Medulla oblongata (tissue), 1 donor: ENCODE measurements at regions not wholly inside any gene's neighbourhood (a gene's known extent, or its start where the extent isn't known, plus 50 kb on each side); places are given as distances from the start of the nearest gene placed in this dataset.
"Not testable (repeated sequence)": the region's sequence is repeated elsewhere in the genome, so short reads cannot be mapped to it uniquely, and the experiment has no call there.

ENCODE experiments used
- DNase-seq: peaks from one replicate; pipeline ENCODE4 v3.0.0-alpha.2; 2015; ENCODE audit errors: extremely low spot score

DNA sequence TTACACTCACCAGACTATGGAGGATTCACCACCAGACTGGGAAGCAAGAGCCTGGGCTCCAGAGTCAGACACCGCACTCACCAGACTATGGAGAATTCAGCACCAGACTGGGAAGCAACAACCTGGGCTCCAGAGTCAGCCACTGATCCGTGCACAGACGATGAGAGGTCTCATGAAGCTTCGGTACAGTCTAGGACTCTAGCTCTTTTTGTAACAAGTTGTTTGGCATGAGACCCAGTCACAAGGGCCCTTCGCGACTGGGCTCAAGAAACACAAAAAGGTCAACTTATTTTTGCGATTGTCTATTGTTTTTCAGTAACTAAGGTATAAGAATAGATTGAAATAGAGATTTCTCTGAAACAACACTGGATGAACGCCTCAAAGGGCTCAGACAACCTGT, 192.7 kb upstream of the ADAMTSL1 start:
- DNase-seq = no peak

DNA sequence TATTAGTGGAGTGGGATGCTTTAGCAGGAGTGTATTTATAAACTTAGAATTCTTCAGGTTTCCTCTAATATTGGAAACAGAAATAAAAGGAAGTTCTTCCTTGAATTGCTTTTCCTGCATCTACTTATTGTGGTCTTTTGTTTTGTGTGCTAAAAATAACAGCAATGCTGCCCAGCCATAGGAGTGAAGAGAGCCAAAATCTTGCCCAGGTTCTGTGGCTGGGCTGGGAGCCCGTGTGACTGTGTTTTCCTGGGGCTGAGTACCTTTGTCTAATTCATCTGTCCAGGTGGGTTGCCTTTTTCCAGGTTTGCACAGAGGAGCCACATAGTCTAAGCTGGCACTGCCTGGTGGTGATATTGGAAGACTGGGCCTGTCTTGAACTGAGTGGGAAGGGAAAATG, 179.7 kb upstream of the ADAMTSL1 start:
- no peak for DNase-seq

DNA sequence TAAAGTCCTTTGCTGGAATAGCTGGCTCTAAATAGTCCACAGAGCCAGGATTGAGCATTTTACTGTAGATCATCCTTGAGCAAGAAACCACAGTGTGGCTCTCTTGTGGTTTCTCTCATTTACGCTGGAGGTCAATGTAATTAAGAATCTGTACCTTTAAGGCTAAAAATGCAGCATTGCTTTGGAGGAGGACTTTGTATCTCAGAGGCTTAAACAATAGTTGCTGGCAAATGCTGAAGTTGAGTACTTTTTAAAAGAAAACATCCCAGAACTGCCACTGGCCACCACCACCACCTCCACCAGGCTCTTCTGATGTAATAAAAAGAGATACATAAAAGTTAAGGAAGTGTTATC, 177.3 kb upstream of the ADAMTSL1 start:
- DNase-seq = no peak

DNA sequence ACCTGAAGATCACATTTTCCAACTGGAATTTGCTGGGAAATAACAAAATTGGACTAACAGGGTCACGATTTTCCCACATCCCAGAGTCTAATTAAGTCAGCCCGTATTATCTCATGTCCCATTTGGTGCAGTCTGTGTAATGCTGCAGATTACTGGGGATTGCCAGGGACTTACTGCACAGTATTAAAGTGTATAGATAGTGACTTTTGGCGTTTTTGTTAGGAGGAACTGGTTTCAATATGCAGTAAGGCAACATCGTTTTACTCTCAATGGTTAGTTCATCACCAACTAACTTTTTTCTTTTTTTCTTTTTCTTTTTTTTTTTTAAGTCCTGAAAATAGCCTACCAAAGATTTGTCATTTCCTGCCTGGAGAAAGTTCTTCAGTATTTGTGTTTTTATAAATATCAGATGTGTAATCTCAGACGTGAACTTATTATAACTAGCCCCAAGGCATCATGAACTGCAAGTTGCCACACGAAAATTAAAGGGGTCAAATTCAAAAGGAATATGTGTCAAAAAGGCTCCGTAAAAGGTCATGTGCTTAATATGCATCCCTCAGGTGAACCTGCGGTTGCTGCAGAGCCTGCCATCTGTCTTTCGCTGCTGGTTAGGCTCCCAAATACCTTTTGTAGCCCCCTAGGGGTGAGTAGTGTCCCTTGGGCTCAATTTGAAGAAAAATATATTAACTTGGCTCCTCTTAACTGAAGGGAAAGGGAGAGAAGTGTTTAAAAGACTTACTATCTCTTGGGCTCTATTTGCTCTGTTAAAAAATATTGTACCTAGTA, 176.7 kb upstream of the ADAMTSL1 start:
- DNase-seq = no peak

DNA sequence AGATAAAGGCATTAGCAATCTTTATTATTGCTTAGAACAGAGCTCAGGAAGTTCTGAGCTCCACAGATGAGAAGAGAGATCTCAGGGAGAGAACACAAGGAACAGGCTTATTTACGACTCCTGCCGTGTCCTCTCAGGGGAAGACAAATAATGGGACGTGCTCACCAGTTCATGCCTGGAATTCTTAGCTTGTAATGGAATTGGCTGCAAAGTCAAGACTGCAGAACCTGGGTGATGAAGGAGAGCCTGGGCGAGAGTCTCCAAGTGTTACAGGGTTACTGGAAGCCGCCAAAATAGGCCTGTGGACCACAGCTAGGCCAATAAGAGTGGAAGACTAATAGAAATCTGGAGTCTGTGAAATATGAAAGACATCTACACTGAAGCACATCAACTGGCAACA, 174.5 kb upstream of the ADAMTSL1 start:
- DNase-seq = no peak

DNA sequence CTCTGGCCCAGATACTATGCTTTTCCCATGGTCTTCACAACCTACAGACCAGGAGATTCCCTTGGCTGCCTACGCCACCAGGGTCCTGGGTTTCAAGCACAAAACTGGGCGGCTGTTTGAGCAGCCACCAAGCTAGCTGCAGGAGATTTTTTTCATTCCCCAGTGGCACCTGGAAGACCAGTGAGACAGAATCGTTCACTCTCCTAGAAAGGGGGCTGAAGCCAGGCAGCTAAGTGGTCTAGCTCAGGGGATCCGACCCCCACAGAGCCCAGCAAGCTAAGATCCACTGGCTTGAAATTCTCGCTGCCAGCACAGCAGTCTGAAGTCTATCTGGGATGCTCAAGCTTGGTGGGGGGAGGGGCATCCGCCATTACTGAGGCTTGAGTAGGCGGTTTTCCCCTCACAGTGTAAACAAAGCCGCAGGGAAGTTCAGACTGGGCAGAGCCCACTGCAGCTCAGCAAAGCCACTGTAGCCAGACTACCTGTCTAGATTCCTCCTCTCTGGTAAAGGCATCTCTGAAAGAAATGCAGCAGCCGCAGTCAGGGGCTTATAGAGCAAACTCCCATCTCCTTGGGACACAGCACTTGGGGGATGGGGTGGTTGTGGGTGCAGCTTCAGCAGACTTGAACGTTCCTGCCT, 168.7 kb upstream of the ADAMTSL1 start:
- DNase-seq = not testable (repeated sequence)

DNA sequence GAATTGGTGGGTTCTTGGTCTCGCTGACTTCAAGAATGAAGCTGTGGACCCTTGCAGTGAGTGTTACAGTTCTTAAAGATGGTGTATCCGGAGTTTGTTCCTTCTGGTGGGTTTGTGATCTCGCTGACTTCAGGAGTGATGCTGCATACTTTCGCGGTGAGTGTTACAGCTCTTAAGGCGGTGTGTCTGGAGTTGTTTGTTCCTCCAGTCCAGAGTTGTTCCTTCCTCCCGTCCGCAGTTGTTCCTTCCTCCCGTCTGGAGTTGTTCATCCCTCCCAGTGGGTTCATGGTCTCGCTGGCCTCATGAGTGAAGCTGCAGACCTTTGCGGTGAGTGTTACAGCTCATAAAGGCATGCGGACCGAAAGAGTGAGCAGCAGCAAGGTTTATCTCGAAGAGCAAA, 159.6 kb upstream of the ADAMTSL1 start:
- no peak for DNase-seq

DNA sequence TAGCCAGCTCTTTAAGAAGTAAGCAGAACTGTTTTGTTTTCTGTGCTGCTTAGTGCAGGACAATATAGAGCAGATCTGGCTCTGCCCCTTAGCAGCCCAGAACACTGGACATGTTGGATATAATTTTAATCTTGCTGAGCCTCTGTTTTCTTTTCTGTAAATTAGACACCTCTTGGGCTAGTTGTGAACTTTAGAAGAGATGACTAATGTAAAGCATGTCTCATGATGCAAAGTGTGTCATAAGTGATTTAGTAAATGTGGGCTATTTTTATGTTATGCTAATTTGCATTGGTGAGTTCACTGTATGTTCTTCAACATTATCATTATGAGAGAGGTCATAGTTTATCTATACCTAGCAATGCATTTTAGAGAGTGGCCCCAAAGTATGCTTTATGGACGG, 156.1 kb upstream of the ADAMTSL1 start:
- no peak for DNase-seq

DNA sequence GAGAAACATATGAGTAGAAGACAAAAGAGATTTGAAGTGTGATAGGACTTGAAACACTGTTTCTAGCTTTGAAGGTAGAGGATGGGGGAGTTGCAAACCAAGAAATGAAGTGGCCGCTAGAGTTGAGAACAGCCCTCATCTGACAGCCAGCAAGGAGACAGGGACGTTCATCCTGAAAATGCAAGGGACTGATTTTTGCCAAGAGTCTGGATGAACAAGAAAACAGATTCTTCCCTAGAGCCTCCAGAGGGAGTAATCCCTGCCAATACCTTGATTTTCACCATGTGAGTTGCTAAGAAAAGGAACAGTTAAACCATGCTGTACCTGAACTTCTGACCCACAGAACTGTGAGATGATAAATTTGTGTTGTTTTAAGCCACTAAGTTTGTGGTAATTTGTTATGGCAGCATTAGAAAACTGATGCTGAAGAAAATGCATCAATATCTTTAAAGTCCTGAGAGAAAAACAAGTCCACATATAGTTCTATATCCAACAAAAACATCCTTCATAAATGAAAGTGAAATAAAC, 154.0 kb upstream of the ADAMTSL1 start:
- DNase-seq = no peak

DNA sequence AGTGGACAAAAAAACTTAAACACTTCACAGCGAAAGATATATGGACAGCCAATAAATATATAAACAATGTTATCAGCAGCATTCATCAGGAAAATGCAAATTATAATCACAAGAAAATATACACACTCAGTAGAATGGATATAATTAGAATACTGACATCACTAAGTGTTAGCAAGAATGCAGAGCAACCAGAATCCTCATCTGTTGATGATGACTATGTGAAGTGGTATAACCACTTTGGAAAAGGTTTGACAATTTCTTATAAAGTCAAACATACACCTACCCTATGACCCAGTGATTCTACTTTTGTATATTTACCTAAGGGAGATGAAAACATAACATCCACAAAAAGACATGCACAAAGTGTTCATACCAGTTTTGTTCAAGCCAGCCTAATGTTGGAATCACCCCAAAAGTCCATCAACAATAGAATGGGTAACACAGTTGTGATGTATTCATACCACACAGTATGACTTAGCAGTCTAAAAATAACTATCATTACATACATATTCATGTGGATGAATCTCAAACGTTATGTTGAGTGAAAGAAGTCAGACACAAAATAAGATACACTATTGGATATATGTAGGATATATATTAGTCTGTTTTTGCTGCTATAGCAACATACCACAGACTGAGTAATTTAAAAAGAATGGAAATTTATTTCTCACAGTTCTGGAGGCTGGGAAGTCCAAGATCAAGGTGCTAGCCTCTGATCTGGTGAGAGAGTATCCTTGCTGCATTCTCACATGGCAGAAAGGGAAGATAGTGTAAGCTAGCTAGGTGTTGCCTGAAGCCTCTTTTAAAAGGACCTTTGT, 148.8 kb upstream of the ADAMTSL1 start:
- DNase-seq = no peak

DNA sequence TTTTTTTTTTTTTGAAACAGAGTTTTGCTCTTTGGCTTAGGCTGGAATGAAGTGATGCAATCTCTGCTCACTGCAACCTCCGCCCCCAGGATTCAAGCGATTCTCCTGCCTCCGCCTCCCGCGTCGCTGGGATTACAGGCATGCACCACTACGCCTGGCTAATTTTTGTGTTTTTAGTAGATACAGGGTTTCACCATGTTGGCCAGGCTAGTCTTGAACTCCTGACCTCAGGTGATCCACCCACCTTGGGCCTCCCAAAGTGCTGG, 148.3 kb upstream of the ADAMTSL1 start:
- DNase-seq = not testable (repeated sequence)

DNA sequence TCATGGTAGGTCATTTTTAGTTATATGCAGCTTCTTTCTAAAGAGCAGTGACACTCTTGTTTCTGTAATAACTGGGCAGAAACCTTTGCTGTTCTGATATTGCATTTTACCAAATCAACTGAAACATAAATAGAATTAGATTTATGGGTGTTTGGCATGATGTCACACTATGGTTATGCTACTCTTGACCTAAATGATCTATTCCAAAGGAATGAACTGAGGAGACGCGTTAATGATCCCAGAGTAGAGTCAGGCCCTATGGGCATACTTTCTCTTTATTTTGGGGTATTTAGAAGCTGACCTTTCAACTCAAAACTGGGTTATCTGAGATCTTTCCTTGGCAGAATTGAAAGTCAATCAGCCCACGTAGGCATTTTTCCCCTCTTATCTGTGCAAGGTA, 146.8 kb upstream of the ADAMTSL1 start:
- no peak for DNase-seq

DNA sequence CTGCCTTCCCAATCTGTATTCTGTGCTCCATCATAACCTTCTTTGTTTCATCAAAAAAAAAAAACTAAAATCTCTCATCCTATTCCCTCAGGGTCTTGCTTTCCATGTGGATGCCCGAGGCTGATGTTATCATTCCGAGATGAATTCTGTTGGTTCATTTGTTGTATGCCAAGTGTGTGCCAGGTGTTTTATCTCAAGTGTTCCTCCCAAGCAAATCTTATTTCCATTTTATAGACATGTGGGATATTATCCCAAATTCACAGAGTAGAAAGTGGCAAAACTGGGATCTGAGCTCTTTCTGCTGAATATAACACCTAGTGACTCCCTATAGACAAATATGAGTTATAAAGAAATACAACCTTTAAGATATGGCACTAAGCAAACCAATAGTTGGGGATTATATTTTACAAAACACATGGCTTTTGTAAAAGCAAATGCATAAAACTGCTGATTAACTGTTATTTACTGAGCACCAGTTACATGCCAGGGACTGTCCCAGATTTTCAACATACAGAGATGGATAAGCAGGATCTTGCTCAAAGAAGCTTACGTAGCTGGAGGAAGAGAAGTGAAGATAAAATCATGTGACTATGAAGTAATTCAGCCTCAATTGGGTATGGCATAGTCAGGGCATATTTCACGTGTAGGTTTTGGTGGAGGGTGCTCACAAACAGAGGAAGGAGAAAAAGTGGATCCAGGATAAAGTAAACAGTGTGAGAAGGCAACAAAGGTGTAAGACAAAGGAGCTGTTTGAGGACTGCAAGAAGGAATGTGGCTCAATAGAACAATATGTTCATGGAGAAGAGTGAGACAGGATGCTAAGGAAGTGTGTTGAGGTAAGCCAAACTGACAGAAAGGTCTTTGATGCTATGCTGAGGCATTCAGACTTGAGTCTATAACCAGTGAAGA, 143.3 kb upstream of the ADAMTSL1 start:
- DNase-seq = no peak

DNA sequence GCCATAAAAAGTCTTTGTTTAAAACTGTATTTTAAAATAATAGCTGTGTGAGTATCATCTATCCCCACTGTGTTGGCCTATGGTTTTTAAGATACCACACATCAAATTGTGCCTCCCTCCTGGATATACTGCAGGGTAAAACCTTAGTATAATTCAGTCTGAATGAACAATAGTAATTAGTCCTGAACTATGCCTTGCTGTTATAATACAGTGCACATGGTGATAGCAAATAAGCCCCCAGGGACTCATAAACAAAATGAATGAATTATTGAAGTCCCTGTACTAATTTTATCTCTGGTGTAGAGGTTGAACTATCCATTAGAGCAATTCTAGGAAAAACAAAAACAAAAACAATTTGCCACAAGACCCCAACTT, 142.7 kb upstream of the ADAMTSL1 start:
- DNase-seq = no peak

DNA sequence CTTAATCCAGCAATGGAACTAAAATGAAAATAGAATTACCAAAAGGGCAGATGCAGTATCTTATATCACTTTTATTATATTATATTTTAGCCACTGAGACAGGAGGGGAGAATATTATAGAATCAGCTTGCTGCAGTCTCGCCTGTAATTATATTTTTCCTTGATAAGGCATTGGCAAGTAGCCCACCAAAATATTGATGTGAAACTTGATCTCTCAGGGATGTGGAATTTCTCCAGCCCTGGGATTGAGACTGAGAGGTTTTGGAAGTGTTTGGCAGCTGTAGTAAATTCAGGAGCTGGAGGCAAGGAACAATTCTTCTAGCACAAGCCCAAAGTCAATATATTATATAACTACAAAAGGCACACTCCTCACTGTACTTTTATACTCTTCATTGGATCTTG, 142.1 kb upstream of the ADAMTSL1 start:
- DNase-seq = no peak

DNA sequence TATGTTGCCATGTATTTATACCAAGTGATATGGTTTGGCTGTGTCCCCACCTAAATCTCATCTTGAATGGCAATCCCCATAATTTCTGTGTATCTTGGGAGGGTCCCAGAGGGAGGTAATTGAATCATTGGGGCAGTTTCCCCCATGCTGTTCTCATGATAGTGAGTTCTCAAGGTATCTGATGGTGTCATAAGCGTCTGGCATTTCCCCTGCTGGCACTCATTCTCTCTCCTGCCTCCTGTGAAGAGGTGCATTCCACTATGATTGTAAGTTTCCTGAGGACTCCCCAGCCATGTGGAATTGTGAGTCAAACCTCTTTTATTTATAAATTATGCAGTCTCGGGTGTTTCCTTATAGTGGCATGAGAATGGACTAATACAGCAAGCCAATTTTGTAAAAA, 140.8 kb upstream of the ADAMTSL1 start:
- no peak for DNase-seq

DNA sequence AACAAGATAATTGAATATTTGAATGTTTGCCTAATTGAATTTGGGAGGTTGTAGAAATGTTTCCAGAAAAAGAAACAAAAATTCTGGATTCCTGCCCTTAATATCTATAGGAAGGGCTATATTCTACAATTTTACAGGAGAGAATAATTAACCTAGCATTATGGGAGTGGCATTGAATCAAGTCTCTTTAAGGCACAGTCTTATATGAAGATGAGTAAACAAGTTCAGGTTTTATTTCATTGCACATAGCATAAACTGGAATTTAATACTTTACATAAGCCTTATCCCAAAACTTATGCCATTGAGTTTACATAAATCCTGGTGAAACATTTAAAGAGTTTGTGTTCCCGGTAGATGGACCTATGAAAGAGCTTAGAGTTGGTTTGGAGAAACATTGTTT, 138.1 kb upstream of the ADAMTSL1 start:
- DNase-seq = no peak

DNA sequence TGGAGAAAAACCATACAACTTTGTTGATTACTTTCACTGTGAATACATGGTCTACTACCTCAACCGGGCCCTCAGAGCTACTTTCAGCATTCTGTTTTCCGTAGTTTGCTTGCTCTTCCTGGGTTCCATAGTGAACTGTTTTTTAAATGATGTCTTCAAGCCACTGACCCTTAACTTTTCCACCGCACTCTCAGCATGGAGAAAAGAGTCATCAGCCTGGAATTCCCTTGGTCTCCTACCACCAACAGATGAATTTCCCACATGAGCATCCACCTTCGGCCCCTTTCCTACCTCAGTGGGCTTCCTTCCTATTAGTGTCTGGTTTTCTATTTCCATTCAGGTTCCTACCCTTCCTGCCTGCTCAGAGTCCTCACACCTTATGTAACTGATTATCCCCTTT, 135.9 kb upstream of the ADAMTSL1 start:
- DNase-seq = no peak

DNA sequence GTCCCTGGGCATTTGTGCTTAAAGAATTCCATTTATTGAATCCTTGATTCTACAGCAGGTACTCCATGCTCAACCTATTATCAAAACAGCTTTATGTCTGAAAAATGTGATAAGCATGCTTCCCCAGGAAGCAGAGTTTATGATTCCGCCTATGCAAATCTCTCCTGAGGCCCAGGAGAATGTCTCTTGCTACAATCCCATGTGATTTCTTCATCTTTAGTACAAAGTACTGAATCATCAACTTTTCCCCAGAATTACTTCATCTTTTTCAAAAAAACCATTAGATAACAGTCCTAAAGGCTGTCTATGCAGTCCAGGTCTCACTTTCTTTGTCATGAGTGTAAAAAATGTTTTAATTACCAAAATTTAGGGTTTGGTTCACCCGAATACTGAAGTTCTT, 130.2 kb upstream of the ADAMTSL1 start:
- DNase-seq = no peak

DNA sequence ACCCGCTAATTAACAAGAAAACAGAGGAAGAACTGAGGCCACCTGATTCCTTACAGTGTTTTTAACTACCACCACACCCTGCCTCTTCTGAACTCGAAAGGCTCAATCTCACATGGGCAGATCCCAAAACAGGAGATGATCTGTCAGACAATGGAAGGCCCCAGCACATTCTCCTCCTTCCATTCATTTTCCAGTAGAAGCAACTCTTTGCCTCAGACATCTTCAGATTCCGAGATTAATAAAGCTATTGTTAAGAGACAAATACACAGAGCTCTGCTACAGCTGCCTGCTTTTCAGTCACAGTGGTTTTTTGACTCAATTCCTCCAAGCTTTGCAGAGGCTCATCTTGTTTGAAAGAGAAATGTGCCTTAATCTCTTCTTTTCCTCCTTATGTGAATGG, 127.2 kb upstream of the ADAMTSL1 start:
- DNase-seq = peak; percentile 83

DNA sequence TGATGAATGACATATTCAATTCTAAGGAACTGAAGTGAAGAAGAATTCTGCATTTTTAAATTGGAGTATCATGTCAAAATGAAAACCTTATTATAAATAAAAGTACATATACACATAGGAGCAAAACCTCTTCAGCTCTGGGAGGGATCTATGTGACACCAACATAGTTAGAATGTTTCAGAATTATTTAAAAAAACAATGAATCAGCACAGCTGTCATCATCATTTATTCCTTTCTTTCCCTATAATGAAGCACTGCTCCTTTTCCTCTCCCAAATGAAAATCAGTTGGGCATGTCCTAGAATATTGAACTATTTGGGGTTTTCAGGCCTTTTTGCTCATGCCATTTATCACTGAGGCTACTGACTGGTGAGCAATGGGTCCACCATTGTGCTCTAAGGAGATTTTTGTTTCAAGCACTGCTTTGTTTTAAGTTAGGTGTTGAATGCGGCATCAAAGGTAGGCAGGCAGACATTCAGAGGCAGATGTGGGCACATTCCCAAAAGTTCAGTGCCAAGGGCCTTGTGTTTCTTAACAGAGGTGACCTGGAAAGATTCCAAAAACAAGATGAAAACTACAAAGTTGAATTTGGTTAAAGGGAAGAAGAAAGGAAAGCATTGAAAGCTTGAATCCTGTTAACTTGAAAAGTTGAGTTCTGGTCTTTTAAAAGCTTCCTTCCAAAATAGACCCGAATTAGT, 126.4 kb upstream of the ADAMTSL1 start:
- DNase-seq = peak; percentile 44
